Common myeloid progenitor, CD34-positive (primary cell): ENCODE measurements at regions not wholly inside any gene's neighbourhood (a gene's known extent, or its start where the extent isn't known, plus 50 kb on each side); places are given as distances from the start of the nearest gene placed in this dataset.
A peak's percentile ranks its signal among the peaks of the same experiment; 100 is the strongest.
"Not testable (repeated sequence)": the region's sequence is repeated elsewhere in the genome, so short reads cannot be mapped to it uniquely, and the experiment has no call there.

Source experiments
- CTCF ChIA-PET: fragments of 350-600 bp; sonication (Branson Sonifier 250); formaldehyde crosslinking; loops from one replicate; lab custom pipeline; 2021; ENCODE audit warnings: antibody characterized with exemption; lab: Charles Lee
- POLR2A ChIA-PET: fragments of 350-600 bp; sonication (Branson Sonifier 250); formaldehyde crosslinking; loops from one replicate; lab custom pipeline; 2021; ENCODE audit warnings: antibody characterized with exemption; lab: Charles Lee
- DNase-seq, 3 donors: peaks; one replicate each; pipeline versions ENCODE4 v3.0.0 to v3.0.0-alpha.2; 2013
- H3K27ac ChIP-seq, 2 experiments: 1 replicate in 1 of 2; 2 replicates in 1 of 2; pipeline ENCODE4 v1.7.0; 2013; ENCODE audit warnings: inconsistent platforms in 2 of 2, low read length in 2 of 2, mild to moderate bottlenecking in 2 of 2, low read depth in 1 of 2, moderate library complexity in 1 of 2; ENCODE audit not compliant: severe bottlenecking in 2 of 2, insufficient read depth in 1 of 2, poor library complexity in 1 of 2
- H3K27me3 ChIP-seq, 5 experiments: replicated peaks in 2 of 5; 1 replicate in 3 of 5; 2 replicates in 2 of 5; pipeline versions ENCODE4 v1.6.1 to v1.7.0; 2013; ENCODE audit warnings: low read length in 4 of 5, mild to moderate bottlenecking in 2 of 5, moderate library complexity in 2 of 5, inconsistent platforms in 1 of 5; ENCODE audit not compliant: insufficient read depth in 5 of 5, control insufficient read depth in 4 of 5
- H3K36me3 ChIP-seq, 4 experiments: 1 replicate in 2 of 4; 2 replicates in 2 of 4; pipeline versions ENCODE4 v1.6.1 to v1.7.0; 2013; ENCODE audit warnings: low read length in 3 of 4, control low read depth in 1 of 4, mild to moderate bottlenecking in 1 of 4; ENCODE audit not compliant: control insufficient read depth in 4 of 4, insufficient read depth in 4 of 4
- H3K4me1 ChIP-seq, 4 experiments: 1 replicate in 3 of 4; 2 replicates in 1 of 4; pipeline versions ENCODE4 v1.6.1 to v1.7.1; 2013; ENCODE audit warnings: low read length in 3 of 4, mild to moderate bottlenecking in 3 of 4, control low read depth in 1 of 4, inconsistent platforms in 1 of 4, moderate library complexity in 1 of 4; ENCODE audit not compliant: control insufficient read depth in 4 of 4, insufficient read depth in 4 of 4; ENCODE audit errors: control extremely low read depth in 1 of 4
- H3K4me3 ChIP-seq, 7 experiments: 1 replicate in 4 of 7; 2 replicates in 3 of 7; pipeline versions ENCODE4 v1.5.1 to v1.7.0; 2013; ENCODE audit warnings: mild to moderate bottlenecking in 7 of 7, low read length in 6 of 7, moderate library complexity in 6 of 7, inconsistent platforms in 2 of 7, low read depth in 2 of 7, control low read depth in 1 of 7; ENCODE audit not compliant: insufficient read depth in 4 of 7, control insufficient read depth in 1 of 7; ENCODE audit errors: extremely low read depth in 1 of 7
- H3K9me3 ChIP-seq, 5 experiments: 1 replicate in 4 of 5; 2 replicates in 1 of 5; pipeline versions ENCODE4 v1.6.1 to v1.7.1; 2013; ENCODE audit warnings: low read length in 4 of 5, mild to moderate bottlenecking in 2 of 5, inconsistent platforms in 1 of 5, low read depth in 1 of 5, moderate library complexity in 1 of 5; ENCODE audit not compliant: control insufficient read depth in 4 of 5, insufficient read depth in 2 of 5; ENCODE audit errors: control extremely low read depth in 1 of 5
- WGBS: methylation state at CpG from one replicate; pipeline ENCODE4 v1.1.5; 2013; ENCODE audit not compliant: insufficient coverage; 5-methylcytosine and 5-hydroxymethylcytosine counted together

GRCh38 chr1:120941066-120941465 lies 51.5 kb downstream of the PPIAL4A start:
- H3K9me3 ChIP-seq, H3K4me3 ChIP-seq, H3K4me1 ChIP-seq, H3K27ac ChIP-seq, POLR2A ChIA-PET, H3K27me3 ChIP-seq, CTCF ChIA-PET, H3K36me3 ChIP-seq: not testable (repeated sequence)
- WGBS, result no CpG with 5 or more reads among the region's 6 CpGs
- DNase-seq, result peak in 1 of 3 donors; percentile 3

DNA sequence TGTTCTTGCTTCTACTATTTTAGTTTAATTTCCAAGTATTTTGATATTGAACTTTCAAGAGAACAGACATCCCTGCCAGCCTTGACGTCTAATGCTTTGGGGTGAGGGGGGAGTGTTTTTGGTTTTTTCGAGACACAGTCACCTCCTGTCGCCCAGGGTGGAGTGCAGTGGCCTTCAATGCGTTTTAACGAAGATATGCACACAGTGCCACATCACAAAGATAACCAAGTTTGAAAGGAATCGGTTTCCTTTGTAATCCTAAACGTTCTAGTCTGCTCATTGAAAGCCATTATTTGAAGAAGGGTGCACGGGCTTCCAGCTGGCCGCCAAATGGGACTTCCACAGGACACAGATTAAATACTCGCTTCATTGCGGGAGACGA lies 52.3 kb downstream of the PPIAL4A start:
- WGBS, result no CpG with 5 or more reads among the region's 12 CpGs
- CTCF ChIA-PET, H3K27me3 ChIP-seq, H3K4me1 ChIP-seq, H3K36me3 ChIP-seq, H3K9me3 ChIP-seq, DNase-seq: not testable (repeated sequence)
- Histone ChIP-seq H3K27ac (peak overlapping the region in 1 of 2 experiments; percentile 97), H3K4me3 (peak overlapping the region; percentile 21 to 77 (median 53))
- POLR2A ChIA-PET, result interaction anchor here (1.0 kb wide), 1 partner anchor 91 kb away, joined by 4 read pairs; no protein-coding TSS in a partner anchor

GRCh38 chr1:120942218-120942944 lies 52.8 kb downstream of the PPIAL4A start:
- H3K36me3 ChIP-seq, CTCF ChIA-PET, H3K9me3 ChIP-seq, H3K27me3 ChIP-seq, H3K4me1 ChIP-seq: not testable (repeated sequence)
- peak; percentile 79 to 92 (median 88) for DNase-seq
- POLR2A ChIA-PET, result interaction anchor here (1.0 kb wide), 1 partner anchor 91 kb away, joined by 4 read pairs; no protein-coding TSS in a partner anchor
- Histone ChIP-seq H3K4me3 (peak overlapping the region; percentile 21 to 77 (median 57)), H3K27ac (peak overlapping the region; percentile 97)
- WGBS, result 0% methylated on average over 17 of the region's 34 CpGs

DNA sequence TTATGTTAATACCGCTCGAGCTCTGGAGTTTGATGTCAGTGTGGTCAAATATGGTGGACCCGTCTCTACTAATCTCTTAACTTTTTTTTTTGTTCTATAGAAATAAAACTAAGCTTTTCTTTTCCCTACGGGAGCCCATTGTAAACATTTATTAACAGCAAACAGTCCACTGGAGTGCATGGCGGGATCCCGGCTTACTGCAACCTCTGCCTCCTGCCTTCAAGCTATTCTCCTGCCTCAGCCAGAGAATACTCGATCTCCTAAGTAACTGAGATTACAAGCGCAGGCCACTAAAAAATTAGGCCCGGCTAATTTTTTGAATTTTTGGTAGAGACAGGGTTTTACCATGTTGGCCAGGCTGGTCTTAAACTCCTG lies 53.4 kb downstream of the PPIAL4A start:
- POLR2A ChIA-PET, result interaction anchor here (1.0 kb wide), 1 partner anchor 92 kb away, joined by 4 read pairs; no protein-coding TSS in a partner anchor
- no CpG with 5 or more reads among the region's 9 CpGs for WGBS

GRCh38 chr1:120944691-120945090 lies 55.1 kb downstream of the PPIAL4A start:
- POLR2A ChIA-PET, H3K9me3 ChIP-seq: not testable (repeated sequence)

More for the DNA sequence above, 53.4 kb downstream of the PPIAL4A start:
- CTCF ChIA-PET, H3K9me3 ChIP-seq, H3K27me3 ChIP-seq, H3K36me3 ChIP-seq, H3K4me3 ChIP-seq, H3K4me1 ChIP-seq, DNase-seq: not testable (repeated sequence)
- peak overlapping the region in 1 of 2 experiments; percentile 97 for H3K27ac ChIP-seq

GRCh38 chr1:120945122-120945521 lies 55.6 kb downstream of the PPIAL4A start:
- CTCF ChIA-PET, H3K27ac ChIP-seq, H3K27me3 ChIP-seq, H3K4me1 ChIP-seq, H3K9me3 ChIP-seq, POLR2A ChIA-PET, H3K36me3 ChIP-seq, H3K4me3 ChIP-seq: not testable (repeated sequence)
- no CpG with 5 or more reads among the region's 10 CpGs for WGBS
- DNase-seq, result peak in 1 of 3 donors; percentile 2

More at GRCh38 chr1:120944691-120945090, 55.1 kb downstream of the PPIAL4A start:
- H3K27ac ChIP-seq, H3K36me3 ChIP-seq, CTCF ChIA-PET, H3K4me1 ChIP-seq, H3K27me3 ChIP-seq, DNase-seq, H3K4me3 ChIP-seq: not testable (repeated sequence)
- no CpG with 5 or more reads among the region's 20 CpGs for WGBS

- H3K27me3 ChIP-seq, H3K27ac ChIP-seq, H3K4me3 ChIP-seq, DNase-seq, CTCF ChIA-PET, H3K9me3 ChIP-seq, H3K4me1 ChIP-seq, POLR2A ChIA-PET, H3K36me3 ChIP-seq: not testable (repeated sequence)
- WGBS, result 100% methylated on average over 2 of the region's 4 CpGs
Observed at GRCh38 chr1:120947114-120947513, 57.5 kb downstream of the PPIAL4A start.
